IMR-90 (cell line): ENCODE measurements at regions not wholly inside any gene's neighbourhood (a gene's known extent, or its start where the extent isn't known, plus 50 kb on each side); places are given as distances from the start of the nearest gene placed in this dataset.
"Not testable (repeated sequence)": the region's sequence is repeated elsewhere in the genome, so short reads cannot be mapped to it uniquely, and the experiment has no call there.

Source experiments
- ATAC-seq: fragments of 200-7000 bp; cut with Tn5 transposase; 2 replicates; pipeline ENCODE4 v1.9.1; 2020; ENCODE audit warnings: low read depth, mild to moderate bottlenecking, moderate library complexity
- BruUV-seq: library from RNA; stranded (reverse); fragments of 400-500 nt; replicated peaks from 2 replicates; lab custom pipeline; 2021; lab: Mats Ljungman, UMichigan
- CTCF ChIA-PET: fragments of 300-600 bp; formaldehyde crosslinking; extraction: SDS; loops from one replicate; lab custom pipeline; 2021; ENCODE audit warnings: antibody characterized with exemption; lab: Yijun Ruan, JAX
- POLR2A ChIA-PET: fragments of 300-600 bp; sonication (Branson Sonifier 250); formaldehyde crosslinking; loops from one replicate; lab custom pipeline; 2022; ENCODE audit warnings: antibody characterized with exemption; ENCODE audit not compliant: unreplicated experiment; lab: Charles Lee
- DNase-seq: peaks from one replicate; pipeline ENCODE4 v3.0.0; 2013
- H2AFZ ChIP-seq: replicated peaks from 2 replicates; pipeline ENCODE3; 2013; ENCODE audit warnings: low read length, mild to moderate bottlenecking; ENCODE audit not compliant: poor library complexity
- H2AK5ac ChIP-seq: 2 replicates; pipeline ENCODE4 v1.6.1; 2013; ENCODE audit warnings: low read depth, low read length, inconsistent platforms
- H2AK9ac ChIP-seq: replicated peaks from 2 replicates; pipeline ENCODE3; 2013; ENCODE audit warnings: mild to moderate bottlenecking, low read depth, low read length, moderate library complexity; ENCODE audit not compliant: poor library complexity
- H2BK120ac ChIP-seq: 2 replicates; pipeline ENCODE4 v1.6.1; 2013; ENCODE audit warnings: low read depth, low read length, inconsistent platforms
- H2BK15ac ChIP-seq: 3 replicates; pipeline ENCODE4 v1.6.1; 2013; ENCODE audit warnings: low read depth, low read length, inconsistent platforms
- H2BK20ac ChIP-seq: 2 replicates; pipeline ENCODE4 v1.6.1; 2013; ENCODE audit warnings: low read depth, mild to moderate bottlenecking, inconsistent platforms, low read length, moderate library complexity
- H2BK5ac ChIP-seq: 2 replicates; pipeline ENCODE4 v1.6.1; 2013; ENCODE audit warnings: mild to moderate bottlenecking, low read depth, low read length, inconsistent platforms; ENCODE audit not compliant: poor library complexity, severe bottlenecking
- H3K14ac ChIP-seq: replicated peaks from 2 replicates; pipeline ENCODE4 v1.6.1; 2013; ENCODE audit warnings: low read depth, low read length, inconsistent platforms
- H3K18ac ChIP-seq: 2 replicates; pipeline ENCODE4 v1.6.1; 2013; ENCODE audit warnings: low read depth, low read length, control low read depth
- H3K23ac ChIP-seq: 2 replicates; pipeline ENCODE4 v1.6.1; 2013; ENCODE audit warnings: low read depth, low read length, inconsistent platforms
- H3K27ac ChIP-seq: 2 replicates; pipeline ENCODE4 v1.5.1; 2013; ENCODE audit warnings: mild to moderate bottlenecking, control low read depth, low read length; ENCODE audit not compliant: insufficient read depth
- H3K27me3 ChIP-seq: 2 replicates; pipeline ENCODE4 v1.6.1; 2013; ENCODE audit warnings: low read length; ENCODE audit not compliant: control insufficient read depth, insufficient read depth
- H3K36me3 ChIP-seq: 2 replicates; pipeline ENCODE4 v1.6.1; 2013; ENCODE audit warnings: low read length, mixed read lengths; ENCODE audit not compliant: control insufficient read depth, insufficient read depth
- H3K4ac ChIP-seq: 2 replicates; pipeline ENCODE4 v1.6.1; 2013; ENCODE audit warnings: low read depth, low read length, inconsistent platforms
- H3K4me1 ChIP-seq: 2 replicates; pipeline ENCODE4 v1.6.1; 2013; ENCODE audit warnings: low read length, mixed read lengths; ENCODE audit not compliant: control insufficient read depth, insufficient read depth
- H3K4me2 ChIP-seq: 2 replicates; pipeline ENCODE4 v1.6.1; 2013; ENCODE audit warnings: low read depth, mild to moderate bottlenecking, control low read depth, low read length, moderate library complexity
- H3K4me3 ChIP-seq: 2 replicates; pipeline ENCODE4 v1.5.1; 2013; ENCODE audit warnings: low read depth, mild to moderate bottlenecking, control low read depth, low read length, moderate library complexity; ENCODE audit not compliant: insufficient read depth
- H3K56ac ChIP-seq: 2 replicates; pipeline ENCODE4 v1.6.1; 2013; ENCODE audit warnings: low read length, inconsistent platforms; ENCODE audit not compliant: insufficient read depth; ENCODE audit errors: extremely low read depth
- H3K79me1 ChIP-seq, 2 experiments: 2 replicates each; pipeline ENCODE4 v1.6.1; 2013; ENCODE audit warnings: low read length in 2 of 2, inconsistent platforms in 1 of 2, low read depth in 1 of 2
- H3K9ac ChIP-seq: 2 replicates; pipeline ENCODE4 v1.6.1; 2013; ENCODE audit warnings: low read depth, low read length, control low read depth
- H3K9me1 ChIP-seq: 2 replicates; pipeline ENCODE4 v1.6.1; 2013; ENCODE audit warnings: low read length, inconsistent platforms; ENCODE audit not compliant: insufficient read depth
- H3K9me3 ChIP-seq: 2 replicates; pipeline ENCODE4 v1.6.1; 2013; ENCODE audit warnings: low read length; ENCODE audit not compliant: control insufficient read depth, insufficient read depth
- H4K20me1 ChIP-seq: 2 replicates; pipeline ENCODE4 v1.6.1; 2013; ENCODE audit warnings: low read length, inconsistent platforms; ENCODE audit not compliant: insufficient read depth
- H4K5ac ChIP-seq: 2 replicates; pipeline ENCODE4 v1.6.1; 2013; ENCODE audit warnings: mild to moderate bottlenecking, low read depth, low read length, control low read depth
- H4K8ac ChIP-seq, 2 experiments: 2 replicates each; pipeline ENCODE4 v1.6.1; 2013; ENCODE audit warnings: low read depth in 2 of 2, low read length in 2 of 2, control low read depth in 1 of 2, inconsistent platforms in 1 of 2
- H4K91ac ChIP-seq: 2 replicates; pipeline ENCODE4 v1.6.1; 2013; ENCODE audit warnings: low read depth, low read length, inconsistent platforms; ENCODE audit not compliant: insufficient read depth
- MAFK ChIP-seq: IDR thresholded peaks from 2 replicates; pipeline ENCODE4 v1.6.1; 2012; ENCODE audit warnings: low read depth, low read length, improper control_type of control experiment
- WGBS, 2 experiments: methylation state at CpG; one replicate each; pipeline versions ENCODE4 v1.1.5 to v1.1.7; 2013; ENCODE audit warnings: missing lambda C conversion rate in 2 of 2; ENCODE audit not compliant: insufficient read length in 1 of 2; ENCODE audit errors: extremely low coverage in 2 of 2; 5-methylcytosine and 5-hydroxymethylcytosine counted together
- dilution Hi-C: fragments of 300-500 bp; cut with HindIII; formaldehyde crosslinking; loops from one replicate; pipeline ENCODE4 v1.14.3; 2018; ENCODE audit warnings: low sequenced_read_pairs; ENCODE audit not compliant: unreplicated experiment
- in situ Hi-C: fragments of 300-500 bp; cut with MboI; formaldehyde crosslinking; loops from 3 replicates; pipeline ENCODE4 v1.14.3; 2019; ENCODE audit warnings: low sequenced_read_pairs, inconsistent platforms, mixed read lengths
- intact Hi-C: fragments of 100-400 bp; cut with micrococcal nuclease; formaldehyde crosslinking; loops from 2 replicates; pipeline ENCODE4 v1.10.0; 2022

DNA sequence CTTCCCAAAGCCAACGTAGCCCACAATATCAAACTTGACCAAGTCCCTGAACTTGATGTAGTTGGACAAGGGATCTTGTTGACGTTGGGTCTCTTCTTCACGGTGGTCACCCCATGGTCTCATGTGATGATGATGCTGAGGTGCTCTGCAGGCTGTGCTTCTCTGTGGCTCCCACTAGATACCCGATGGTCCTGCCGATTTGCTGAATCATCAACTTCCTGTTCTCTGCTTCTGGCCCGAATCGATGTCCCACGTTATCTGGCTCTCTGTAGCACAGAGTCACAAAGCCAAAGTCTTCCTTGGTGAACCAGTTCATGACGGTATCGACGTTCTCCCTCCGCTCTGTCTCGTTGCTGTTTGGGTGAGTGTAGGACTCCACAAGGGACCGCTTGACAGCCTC lies 201.0 kb downstream of the ADRA2C start:
- intact Hi-C loops, H3K23ac ChIP-seq, H2AK5ac ChIP-seq, H3K14ac ChIP-seq, DNase-seq, H2BK5ac ChIP-seq, CTCF ChIA-PET, H3K9ac ChIP-seq, in situ Hi-C loops, H3K4ac ChIP-seq, H3K27me3 ChIP-seq, H3K79me1 ChIP-seq, BruUV-seq, H3K27ac ChIP-seq, H2BK15ac ChIP-seq, H3K4me1 ChIP-seq, H3K4me3 ChIP-seq, H3K4me2 ChIP-seq, H2BK120ac ChIP-seq, H3K9me1 ChIP-seq, H3K36me3 ChIP-seq, H4K5ac ChIP-seq, H2BK20ac ChIP-seq, H3K18ac ChIP-seq, H4K91ac ChIP-seq, H3K9me3 ChIP-seq, H4K20me1 ChIP-seq, POLR2A ChIA-PET, ATAC-seq, dilution Hi-C loops, H2AFZ ChIP-seq, H3K56ac ChIP-seq, H2AK9ac ChIP-seq, H4K8ac ChIP-seq: not testable (repeated sequence)
- no CpG with 5 or more reads among the region's 14 CpGs for WGBS, 2 experiments
- TF ChIP-seq MAFK, result peak; percentile 68

DNA sequence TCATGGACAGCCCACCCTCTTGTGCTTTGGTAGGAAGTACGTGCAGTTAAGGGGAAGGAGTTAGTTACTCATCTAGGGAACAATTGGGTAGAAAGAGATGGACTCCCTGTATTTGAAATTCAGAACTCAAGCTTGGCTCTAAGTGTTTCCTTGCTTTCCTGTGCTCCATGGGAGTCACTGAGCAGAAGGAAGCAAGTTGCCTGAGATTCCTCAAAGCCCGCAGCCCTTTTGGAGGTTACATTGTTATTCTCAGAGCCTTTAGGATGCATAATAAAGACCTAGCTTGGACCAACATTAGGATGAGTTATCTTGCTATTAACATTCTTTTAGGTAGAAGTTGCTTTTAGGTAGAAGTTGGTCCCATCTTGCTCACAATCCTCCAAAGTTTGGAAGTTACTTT lies 206.4 kb downstream of the ADRA2C start:
- H3K27ac ChIP-seq, in situ Hi-C loops, H2BK20ac ChIP-seq, H2BK5ac ChIP-seq, H3K27me3 ChIP-seq, H3K4ac ChIP-seq, H4K5ac ChIP-seq, H3K56ac ChIP-seq, H2AK5ac ChIP-seq, H3K36me3 ChIP-seq, H3K9me3 ChIP-seq, H3K79me1 ChIP-seq, H4K20me1 ChIP-seq, CTCF ChIA-PET, H3K4me3 ChIP-seq, BruUV-seq, H3K14ac ChIP-seq, dilution Hi-C loops, H3K9ac ChIP-seq, H2BK120ac ChIP-seq, POLR2A ChIA-PET, DNase-seq, H4K8ac ChIP-seq, H2AFZ ChIP-seq, H3K18ac ChIP-seq, H3K4me2 ChIP-seq, H3K9me1 ChIP-seq, intact Hi-C loops, H3K4me1 ChIP-seq, H2BK15ac ChIP-seq, H2AK9ac ChIP-seq, H3K23ac ChIP-seq, H4K91ac ChIP-seq, ATAC-seq: not testable (repeated sequence)
- WGBS, 2 experiments, result no CpG with 5 or more reads among the region's 2 CpGs
